ENCODE measurements at regions not wholly inside any gene's neighbourhood (a gene's known extent, or its start where the extent isn't known, plus 50 kb on each side); places are given as distances from the start of the nearest gene placed in this dataset.

GRCh38 chr3:117748131-117748530, 1038.6 kb downstream of the TUSC7 start:
- TF ChIP-seq FOXA1 (IDR thresholded peaks at IDR 0.05): no peak
- TF ChIP-seq PKNOX1 (IDR thresholded peaks at IDR 0.05): no peak
- TF ChIP-seq ZNF384 (IDR thresholded peaks at IDR 0.05): no peak
- TF ChIP-seq TARDBP (IDR thresholded peaks at IDR 0.05): no peak
- TF ChIP-seq SP1 (IDR thresholded peaks at IDR 0.05): no peak
- TF ChIP-seq BHLHE40 (IDR thresholded peaks at IDR 0.05; ENCODE audit: borderline replicate concordance): no peak
- TF ChIP-seq FOXK2 (IDR thresholded peaks at IDR 0.05): no peak
- no peak for TF ChIP-seq L3MBTL2 (conservative IDR thresholded peaks at IDR 0.05)
